ENCODE measurements at regions not wholly inside any gene's neighbourhood (a gene's known extent, or its start where the extent isn't known, plus 50 kb on each side); places are given as distances from the start of the nearest gene placed in this dataset.

DNA sequence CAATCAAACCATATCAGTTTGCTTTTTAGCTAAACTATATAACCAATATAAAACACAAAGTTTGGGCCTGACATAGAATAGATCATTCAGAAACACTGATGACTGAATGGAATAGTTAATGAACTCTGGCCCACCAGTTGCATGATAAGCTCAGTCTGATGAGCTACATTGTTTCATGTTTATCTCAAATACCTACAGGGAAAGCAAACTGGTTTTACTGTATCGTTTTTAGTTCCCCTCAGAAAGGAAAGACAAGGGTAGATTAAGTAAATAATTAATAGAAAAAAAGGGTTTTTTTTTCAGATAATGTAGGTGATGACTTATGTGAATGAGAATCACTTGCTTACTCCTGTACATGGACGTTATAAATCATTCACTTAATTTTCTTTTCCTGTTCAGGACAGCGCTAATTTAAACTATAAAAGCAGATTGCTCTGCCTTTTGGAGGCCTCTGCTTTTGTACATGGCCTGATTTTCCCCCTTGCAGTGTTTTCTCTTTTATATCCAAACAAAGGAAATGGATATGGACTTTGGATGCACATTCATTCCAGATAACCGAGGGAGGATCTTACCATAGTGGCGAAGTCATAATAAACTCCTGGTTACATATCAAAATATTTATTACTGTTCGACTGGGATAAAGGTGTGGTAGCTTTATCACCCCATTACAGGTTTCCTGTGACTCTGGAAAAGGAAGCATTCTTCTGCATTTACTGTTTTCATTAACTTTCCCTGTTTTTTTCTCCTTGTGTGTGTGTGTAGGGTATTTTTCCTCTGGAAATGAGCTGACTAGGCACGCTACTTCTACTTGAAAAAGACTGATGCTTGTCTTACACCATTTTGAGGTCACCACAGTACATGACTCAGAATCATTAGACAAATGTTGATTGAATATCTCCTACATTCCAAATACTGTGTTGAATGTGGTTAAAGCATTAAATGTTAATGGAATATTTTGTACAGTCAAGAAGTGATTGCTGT lies 373.1 kb upstream of the HS3ST1 start:
- no peak for DNase-seq

DNA sequence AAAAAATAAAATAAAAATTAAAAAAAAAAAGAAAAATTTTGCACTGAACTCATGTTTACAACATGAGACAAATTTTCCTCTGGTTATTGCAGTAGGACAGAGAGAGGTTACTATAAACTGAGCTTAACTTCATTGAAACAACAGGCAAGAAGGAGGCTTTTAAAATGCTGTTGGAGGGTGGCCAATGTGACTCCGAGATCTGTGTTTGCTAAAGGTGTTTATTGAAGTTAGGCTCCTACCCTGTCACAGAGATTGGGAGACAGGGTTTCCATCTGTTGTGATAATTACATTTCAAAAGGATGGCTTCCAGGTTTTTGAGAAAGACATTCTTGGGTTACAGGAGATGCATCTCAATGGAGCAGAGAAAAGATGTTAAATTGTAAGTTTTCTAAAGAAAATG lies 370.5 kb upstream of the HS3ST1 start:
- no peak for DNase-seq

DNA sequence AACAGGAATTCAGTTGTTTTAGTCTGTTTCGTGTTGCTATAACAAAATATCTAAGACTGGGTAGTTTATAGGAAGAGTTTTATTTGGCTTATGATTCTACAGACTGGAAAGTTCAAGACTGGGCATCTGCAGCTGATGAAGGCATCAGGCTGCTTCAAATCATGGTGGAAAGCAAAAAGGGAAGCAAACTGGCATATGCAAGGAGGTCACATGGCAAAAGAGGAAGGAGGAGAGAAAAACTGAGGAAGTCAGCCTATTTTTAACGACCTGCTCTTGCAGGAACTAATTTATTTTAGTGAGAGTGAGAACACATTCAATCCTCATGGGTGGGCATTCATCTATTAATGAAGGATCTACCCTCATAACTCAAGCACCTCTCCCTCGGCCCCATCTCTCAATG lies 363.1 kb upstream of the HS3ST1 start:
- DNase-seq: no peak

DNA sequence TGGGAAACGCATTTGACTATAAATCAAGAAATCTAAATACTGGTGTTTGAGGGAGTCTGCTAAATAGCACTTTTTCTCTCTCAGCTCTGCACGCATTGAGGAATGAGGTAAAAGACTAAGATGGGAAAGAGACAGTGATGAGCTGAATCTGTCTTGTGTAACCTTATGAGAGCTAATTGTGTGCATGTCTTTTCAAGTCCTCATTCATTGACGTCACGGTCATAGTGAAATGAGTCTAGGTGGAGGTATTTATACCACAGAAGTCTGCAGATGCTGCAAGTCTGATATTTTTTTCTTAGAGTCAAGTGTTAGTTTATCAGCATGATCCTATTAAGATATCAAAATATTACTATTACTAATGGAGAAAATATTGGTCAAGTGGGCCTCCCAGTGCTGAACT lies 361.5 kb upstream of the HS3ST1 start:
- no peak for DNase-seq

DNA sequence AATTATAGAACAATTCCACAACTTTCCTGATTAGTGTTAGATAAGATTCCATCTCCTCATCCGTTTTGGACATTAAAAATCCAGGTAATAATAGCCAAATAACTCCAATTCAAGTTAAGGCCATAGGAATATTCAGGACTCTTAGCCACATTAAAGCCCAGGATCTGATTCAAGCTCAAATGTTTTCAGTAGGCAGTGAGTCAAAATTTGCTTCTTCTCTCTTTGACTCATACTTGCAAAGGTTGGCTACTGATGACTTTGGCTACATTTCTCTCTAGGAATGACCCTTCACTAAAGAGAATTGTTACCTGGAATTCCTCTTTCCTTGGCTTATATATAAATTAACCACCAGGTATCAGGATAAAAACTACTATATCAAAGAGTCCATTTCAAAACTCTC lies 354.9 kb upstream of the HS3ST1 start:
- no peak for DNase-seq

DNA sequence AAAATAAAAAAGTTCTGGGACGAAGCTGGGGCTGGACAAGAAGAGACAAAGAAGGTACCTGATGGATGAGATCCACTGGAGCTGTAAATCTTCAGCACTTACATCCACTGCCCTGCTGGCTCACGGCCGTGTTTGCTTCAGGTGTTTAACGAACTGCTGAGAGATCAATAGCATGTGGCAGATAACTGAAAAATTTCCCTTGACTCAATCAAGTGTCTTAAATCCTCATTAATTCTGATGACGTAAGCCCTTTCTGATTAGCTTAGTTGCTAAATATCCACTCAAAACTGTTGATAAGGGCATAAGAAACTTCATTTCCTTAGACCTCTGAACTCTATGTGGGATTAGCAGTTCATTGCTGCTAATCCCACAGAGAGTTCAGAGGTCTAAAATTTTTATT lies 354.2 kb upstream of the HS3ST1 start:
- no peak for DNase-seq

DNA sequence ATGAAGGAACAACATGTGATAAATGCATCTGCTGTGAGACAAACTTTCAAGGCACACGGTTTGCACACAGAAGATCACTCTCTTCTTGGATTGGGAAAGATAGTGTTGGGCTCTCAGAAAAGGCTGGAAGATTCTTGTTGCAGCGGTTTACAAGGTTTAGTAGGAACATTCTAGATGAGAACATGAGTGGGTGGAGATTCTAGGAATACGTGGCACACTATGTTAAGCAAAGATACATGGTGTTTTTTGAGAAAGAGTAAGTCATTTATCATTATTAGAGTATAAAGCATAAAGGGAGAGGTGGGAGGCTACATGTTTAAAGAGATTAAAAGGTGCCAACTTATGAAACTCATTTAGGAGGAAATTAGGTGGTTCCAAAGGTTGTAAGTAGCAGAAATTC lies 348.8 kb upstream of the HS3ST1 start:
- no peak for DNase-seq

DNA sequence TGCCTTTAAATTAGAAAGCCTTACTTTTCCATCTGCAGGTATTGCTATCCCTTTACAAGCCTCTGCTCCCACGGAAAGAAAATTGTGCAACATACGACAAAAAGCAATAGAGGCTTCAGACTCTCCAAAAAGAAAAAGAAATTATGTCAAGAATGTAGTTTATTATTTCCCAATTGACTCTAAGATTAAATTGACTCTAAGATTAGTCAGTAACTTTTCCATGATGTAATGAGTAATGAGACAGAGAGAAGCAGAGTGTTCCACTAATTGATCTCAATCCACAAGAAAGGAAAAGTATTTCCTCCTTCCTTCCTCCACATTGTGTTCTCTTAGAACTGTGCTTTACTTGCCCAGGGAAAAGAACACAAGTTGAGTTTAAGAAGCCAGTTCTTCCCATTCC lies 345.7 kb upstream of the HS3ST1 start:
- DNase-seq: no peak

DNA sequence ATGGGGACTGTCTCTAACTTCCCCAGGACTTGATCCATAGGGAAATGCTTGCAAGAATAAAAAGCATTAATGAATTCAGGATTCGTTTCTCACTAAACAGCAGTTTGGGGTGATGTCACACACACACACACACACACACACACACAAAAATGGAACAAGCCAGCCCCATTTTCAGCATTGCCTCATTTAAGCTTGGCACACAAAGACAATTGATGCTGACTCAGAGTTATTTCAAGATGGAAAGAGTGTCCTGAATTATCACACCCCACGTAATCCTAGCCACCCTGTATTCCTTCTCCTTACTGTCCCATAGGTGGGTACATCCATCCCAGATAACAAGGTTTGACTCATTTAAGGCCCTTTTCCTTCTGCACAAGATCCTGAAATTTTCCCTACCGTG lies 345.1 kb upstream of the HS3ST1 start:
- no peak for DNase-seq

DNA sequence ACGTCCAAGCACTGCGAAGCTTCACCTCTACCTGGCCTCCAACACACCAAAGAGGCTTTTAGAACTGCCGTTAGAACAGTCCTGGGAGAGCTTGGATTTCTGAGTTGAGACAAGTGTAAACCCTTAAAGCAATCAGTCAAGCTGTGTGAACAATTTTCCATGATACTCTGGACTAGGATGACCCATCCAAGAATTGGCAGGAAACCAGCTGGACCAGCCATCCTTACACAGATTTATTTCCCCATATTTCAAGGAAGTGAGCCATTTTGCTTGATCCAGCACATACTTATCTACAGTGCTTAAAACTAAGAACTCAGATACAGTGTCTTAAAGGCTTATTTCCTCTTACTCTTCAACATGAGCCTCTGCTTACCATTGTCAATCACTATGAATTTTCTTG lies 340.7 kb upstream of the HS3ST1 start:
- no peak for DNase-seq

DNA sequence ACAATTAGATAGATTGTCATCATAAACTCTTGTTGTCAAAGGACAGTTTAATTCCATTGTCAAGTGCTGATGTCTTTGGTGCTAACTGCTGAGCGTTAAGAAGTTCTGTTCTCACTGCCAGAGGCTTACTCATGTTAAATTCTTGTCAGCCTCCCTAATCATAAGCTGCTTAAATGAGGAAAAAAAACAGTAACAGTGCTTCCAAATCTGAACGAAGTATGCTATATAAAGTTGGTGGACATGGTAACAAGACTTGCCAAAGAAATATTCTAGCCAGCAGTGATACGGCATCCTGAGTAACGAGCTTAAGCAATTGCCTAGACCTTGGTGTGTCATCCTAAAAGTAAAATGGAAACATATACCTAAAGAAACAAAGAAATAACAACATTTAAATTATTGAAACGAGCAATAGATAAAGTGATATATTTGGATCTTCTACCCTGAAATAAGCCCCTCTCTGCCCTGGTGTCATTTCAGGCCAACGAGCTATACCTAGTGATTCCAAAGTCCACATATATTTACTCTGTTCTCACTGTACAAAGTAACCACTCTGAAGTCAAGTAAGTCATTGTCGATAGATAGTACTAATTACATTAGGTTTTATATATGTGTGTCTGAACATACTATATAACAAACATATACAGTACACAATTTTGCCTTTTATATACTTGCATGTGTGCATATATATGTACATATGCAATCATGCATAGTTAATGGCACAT lies 339.7 kb upstream of the HS3ST1 start:
- DNase-seq: no peak

DNA sequence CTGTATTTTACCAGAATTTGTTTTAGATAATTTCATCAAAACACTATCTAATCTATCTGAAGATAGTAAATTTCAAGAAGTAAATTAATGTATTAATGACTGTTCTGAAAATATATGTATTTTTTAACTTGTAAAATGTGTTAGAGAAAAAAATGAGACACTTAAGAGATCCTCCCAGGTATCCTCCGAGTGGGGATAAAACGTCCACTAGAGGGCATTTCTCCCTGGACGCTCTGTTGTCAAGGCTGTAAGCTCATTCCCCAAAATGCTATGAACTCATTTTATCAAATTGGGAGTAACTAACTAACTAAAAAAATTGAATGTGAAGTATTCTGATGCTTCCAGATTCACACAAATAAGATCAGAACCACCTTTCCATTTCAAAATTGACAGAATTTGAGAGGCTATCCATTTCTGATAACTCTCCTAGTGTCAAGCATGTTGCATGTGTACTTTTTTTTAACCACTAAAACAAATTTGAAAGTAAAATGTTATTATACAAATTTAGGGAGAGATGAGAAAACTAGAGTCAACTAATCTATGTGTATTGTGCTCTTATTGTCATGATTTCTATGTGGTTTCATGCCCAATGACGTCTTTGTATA lies 337.3 kb upstream of the HS3ST1 start:
- no peak for DNase-seq

DNA sequence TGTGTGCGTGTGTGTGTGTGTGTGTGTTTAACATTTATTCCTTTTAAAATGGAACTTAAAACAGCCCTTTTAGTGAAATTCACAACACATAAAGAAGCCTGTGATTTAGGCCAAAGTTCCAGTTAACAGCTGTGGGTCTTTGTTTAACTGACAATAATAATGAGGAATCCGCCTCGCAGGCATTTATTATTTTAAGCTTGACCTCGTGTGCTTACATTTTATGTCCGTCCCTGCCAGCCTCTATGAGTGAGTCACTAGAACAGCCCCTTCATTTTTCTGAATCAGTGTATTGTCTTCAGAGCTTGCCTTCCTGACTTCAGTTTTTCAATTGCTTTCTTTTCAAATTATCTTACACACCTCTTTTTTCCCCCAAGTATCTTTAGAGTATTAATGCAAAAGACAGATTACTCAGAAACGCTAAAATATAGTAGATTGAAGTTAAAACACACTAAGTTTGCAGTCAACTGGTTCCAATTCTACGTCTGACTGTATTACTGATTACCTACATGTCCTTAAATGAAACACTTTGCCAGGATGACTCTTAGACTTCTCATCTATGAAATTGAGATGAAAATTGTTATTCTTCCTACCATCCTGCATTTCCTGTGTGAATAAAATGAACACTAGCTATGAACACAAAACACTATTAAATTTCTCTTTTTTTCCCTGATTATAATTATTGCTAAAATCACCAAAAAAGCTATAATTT lies 319.6 kb upstream of the HS3ST1 start:
- no peak for DNase-seq

DNA sequence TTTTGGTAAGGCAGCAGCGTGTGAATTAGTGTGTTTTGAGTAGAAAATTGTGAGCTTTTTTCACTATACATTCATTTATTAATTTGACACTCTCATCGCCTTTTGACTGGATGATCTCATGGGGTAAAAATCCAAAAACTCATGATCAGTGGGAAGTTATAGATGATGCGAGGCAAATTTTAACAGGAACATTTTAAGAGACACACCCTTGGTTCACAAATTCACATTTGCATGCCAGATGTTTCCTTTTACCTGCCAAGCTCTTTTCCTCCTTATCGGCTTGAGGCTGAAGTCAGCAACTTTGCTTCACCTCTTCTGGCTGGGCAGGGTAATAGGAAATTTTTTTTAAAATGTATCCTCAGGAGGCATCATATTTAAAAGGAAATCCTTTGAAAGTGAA lies 318.0 kb upstream of the HS3ST1 start:
- no peak for DNase-seq

DNA sequence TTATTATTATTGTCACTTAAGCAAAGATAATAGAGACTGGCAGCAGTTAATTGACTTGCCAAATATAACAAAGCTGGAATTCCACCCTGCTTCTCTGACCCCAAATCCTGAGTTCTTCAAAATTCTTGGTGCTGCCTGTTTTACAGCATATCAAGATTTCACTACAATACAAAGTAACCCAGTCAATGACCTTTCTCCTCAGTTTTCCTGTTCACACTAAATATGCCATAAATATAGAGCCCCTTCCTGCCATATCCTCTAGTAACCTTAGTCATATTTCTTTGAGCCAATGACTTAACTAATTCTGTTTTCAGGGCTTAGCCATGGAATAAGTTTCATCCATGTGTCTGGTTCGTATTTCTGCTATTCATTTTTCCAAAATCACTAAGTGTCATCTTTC lies 315.3 kb upstream of the HS3ST1 start:
- DNase-seq: no peak

DNA sequence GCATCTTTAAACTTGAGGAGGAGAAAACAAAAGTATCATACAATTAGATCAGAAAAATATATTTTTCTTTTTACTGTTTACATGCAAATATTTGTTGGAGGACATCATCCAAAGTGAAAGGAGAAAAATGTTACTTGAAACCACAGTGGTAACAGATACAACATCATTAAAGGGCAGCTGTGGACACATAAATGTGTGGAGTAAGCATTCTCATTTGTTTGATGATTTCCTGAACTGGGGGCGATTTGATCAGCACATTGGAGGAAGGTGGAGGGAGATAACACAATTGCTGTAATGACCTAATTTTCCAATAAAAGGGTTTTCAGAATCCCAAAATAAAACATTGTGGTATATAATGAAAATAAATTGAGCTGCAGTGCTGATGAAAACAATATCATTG lies 314.5 kb upstream of the HS3ST1 start:
- no peak for DNase-seq

DNA sequence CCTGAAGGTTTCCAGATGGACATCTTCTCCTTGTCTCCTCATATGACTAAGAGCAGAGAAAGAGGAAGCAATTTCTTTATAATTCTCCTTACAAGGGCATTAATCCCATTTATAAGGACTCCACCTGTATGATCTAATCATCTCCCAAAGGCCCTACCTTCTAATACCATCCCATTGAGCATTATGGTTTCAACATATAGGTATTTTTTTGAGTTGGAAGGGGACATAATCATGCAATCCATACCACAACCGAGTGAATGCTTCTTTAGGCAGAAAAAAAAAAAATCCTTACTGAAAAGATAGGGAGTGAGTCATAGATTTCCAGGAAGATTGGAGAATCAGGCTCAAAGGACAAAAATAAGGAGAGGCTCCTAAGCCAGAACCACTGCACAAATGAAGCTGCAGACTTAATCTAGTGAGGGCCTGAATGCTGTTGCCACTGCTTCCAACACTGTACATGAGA lies 312.5 kb upstream of the HS3ST1 start:
- DNase-seq: no peak

DNA sequence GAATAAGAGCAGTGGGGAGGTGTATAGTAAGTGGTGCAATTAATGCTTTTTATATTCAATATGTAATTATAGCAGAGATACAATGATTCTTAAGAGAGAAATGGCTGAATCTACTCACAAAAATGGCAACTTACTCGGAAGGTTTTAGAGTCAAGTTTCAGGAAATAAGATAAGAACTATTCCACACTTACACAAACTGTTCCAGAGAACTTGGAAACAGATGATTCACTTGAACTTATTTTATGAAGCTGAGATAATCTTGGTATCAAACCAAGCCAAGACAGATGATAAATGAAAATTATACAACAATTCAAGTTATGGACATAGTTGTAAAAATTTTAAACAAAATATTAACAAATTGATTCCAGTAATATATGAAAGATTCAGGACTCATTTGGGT lies 311.3 kb upstream of the HS3ST1 start:
- no peak for DNase-seq

DNA sequence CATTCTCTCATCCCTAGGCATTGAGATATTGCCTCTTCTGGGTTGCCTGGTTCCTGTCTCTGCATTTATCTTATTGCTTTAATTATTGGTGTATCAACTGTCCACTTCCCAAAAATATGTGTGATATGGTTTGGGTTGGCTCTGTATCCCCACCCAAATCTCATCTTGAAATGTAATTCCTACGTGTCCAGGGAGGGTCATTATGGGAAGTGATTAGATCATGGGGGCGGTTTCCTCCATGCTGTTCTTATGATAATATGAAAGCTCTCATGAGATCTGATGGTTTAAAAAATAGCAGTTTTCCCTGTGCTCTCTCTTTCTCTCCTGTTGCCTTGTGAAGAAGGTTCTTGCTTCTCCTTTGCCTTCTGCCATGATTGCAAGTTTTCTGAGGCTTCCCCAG lies 308.3 kb upstream of the HS3ST1 start:
- DNase-seq: no peak

DNA sequence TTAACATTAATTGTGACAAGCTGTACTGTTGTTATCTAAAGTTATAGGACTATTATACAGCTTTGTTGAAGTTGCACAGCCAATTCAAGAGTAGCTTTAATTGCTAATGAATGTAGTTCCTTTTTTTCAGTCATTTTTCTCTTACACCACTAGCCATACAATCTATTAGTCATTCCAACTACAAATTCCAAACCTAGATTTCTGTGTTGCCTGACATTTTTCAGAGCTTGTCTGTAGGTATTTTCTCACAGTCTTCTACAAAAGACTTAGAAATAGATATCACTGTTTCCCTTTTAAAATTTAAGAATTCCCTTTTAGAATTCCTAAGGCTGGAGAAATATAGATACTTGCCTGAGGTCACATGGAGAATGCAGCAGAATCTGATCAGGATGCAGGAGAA lies 307.0 kb upstream of the HS3ST1 start:
- DNase-seq: no peak

DNA sequence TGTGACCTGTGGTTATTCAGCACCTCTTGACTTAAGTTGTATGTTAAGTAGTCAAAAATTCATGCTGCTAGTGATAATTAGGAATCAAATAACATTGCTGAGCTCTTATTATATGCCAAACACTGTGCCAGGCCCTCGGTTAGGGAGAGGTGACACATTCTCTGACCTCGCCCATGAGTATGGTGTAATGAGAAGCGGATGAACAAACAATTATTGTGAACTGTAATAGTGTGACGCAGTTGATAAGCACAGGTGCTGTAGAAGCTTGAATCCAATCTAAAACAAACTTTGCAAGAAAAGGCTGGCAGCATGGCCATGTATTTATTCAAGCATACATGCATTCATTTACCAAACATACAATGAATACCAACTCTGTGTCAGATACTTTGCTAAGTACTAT lies 303.5 kb upstream of the HS3ST1 start:
- DNase-seq: no peak

DNA sequence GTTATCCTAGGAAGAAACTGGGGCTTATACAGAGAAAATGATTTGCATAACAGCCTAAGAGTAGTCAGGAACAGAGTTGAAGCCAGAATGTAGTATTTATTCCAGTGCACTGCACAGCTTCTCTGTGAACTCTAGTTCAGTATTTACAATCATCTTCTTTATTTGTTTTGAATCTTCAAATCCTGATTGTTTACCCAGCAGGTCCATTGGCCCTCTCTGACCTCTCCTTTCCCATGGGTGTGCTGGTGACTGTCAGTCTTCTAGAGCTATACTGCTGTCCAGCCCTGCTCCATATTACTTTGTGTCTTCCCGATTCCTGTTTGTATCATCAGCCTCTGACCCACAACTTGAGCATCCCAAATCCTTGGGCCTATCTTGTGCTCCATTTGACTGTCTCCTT lies 301.9 kb upstream of the HS3ST1 start:
- no peak for DNase-seq

DNA sequence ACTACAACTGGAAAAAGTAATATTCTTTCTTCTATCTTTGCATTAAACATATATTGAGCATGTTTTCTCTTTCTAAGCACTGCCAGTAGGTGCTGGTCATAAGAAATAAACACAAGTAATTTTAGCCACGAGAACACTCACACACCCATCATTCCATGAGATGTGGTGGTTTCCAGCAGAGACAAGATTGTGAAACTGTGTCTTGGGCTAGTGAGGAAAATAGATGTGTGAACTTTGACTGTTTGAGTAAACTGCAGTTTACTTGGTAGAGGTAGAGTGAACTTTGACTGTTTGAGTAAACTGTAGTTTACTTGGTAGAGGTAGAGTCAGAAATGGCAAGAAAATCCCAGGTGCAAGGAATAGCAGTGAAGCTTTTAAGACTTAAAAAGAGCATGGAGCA lies 300.9 kb upstream of the HS3ST1 start:
- no peak for DNase-seq

Data from activated CD8-positive, alpha-beta memory T cell treated with anti-CD3 and anti-CD28 coated beads, Interleukin-2, amount 50 U/mL, for 4 hours (primary cell).